CD1c-positive myeloid dendritic cell (primary cell): ENCODE measurements at regions not wholly inside any gene's neighbourhood (a gene's known extent, or its start where the extent isn't known, plus 50 kb on each side); places are given as distances from the start of the nearest gene placed in this dataset.

Experiments used
- DNase-seq: peaks from one replicate; pipeline ENCODE4 v3.0.0-alpha.2; 2016; ENCODE audit errors: extremely low spot score

DNA sequence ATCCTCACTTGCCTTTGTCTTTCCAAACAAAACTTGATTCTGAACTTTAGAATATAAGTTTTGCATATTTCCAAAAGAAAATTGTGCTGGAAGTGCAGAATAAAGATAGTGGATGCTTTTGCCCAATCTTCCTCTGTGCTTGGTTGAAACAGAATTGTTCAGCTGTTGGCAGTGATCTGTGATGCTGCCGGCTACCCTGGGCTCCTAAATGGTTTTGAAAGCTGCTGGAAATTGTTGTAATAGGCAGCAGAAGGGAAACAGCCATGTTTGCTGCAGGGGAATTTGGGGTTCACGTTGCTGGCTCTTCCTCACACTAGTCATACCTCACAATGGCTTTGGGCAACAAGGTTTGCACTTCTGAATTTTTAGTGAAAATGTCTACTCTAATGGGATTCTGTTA is 398.0 kb downstream of the RAPGEF2 start:
- DNase-seq, result no peak

DNA sequence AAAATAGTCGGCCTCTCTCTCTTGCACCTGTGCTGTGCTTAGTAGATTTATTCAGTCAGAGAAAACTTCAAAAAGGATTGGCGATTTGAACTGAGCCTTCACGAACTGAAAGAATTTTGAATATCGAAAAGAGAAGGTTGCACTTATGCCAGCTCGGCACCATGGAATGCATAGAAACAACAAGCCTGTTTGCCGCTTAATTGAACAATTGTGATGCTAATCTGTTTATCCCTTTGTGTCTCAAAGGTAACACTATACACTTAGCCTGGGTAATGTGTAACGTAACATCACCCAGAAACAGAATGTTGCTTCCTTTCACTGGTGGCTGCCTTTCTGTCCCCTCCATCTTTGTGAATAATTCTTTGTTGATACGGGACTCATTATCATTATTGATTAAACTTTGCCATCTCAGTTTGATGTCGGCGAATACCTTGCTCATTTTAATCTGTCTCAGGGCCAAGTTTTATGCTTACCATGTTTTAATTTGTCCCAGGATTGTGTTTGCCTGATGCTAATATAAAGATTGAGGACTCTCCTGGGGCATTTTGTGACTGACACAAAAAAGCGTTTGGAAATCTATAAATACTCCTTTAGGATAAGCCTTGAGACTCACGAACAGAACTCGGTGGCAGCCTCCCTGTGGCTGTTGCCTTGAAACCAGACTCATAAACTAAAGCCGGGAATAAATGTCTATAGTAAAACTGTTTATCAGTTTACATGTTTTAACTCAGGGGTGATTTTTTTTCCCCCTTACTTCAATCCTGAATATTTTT is 400.5 kb downstream of the RAPGEF2 start:
- no peak for DNase-seq

DNA sequence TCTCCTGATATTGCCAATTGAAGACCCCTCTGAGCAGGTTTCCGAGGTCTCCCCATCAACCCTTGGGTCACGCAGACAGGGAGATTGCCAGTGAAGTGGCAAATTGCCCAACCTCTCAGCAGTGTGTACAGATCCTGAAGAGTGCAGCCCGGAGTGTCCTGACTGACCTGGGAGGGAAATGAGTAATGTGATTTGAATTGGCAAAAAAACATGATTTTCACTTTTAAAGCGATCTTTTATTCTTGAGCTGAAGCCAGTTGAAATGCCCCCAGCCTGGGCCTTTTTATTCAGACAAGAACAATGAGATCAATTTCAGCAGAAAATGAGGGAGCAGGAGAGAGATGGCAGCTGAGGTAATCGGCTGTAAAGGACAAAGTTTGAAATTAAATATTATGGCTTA is 401.8 kb downstream of the RAPGEF2 start:
- no peak for DNase-seq

DNA sequence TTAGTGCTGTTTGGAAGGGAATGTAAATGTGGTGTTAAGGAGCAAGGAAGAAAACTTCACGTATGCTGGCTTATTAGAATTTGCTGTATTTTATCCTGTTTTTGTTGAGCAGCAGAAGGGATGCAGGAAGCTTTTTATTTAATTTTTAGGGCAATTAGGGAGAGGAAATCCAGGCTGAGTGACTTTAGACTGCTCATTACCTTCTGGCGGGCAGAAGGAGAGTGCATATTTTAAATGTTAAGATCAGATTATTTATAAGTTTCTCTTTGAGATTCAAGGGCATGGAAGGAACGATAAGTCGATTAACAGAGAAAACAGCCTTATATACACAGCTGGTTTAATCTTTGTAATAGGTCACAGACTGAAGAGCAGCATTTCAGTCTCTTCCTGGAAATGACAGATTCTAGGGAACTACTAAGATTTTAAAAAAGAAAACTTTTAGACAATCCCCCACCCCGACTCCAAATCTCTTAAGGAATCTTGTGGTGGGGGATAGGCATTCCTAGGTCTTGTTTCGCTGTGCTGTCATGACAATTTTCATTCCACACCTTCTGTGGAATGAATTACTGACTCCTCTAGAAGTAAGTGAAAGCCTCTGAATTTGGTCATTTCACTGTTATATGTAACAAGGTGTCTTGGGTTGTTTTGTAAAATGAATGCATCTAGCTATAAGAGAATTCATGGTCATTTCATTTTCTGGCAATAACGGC is 402.5 kb downstream of the RAPGEF2 start:
- DNase-seq, result no peak

DNA sequence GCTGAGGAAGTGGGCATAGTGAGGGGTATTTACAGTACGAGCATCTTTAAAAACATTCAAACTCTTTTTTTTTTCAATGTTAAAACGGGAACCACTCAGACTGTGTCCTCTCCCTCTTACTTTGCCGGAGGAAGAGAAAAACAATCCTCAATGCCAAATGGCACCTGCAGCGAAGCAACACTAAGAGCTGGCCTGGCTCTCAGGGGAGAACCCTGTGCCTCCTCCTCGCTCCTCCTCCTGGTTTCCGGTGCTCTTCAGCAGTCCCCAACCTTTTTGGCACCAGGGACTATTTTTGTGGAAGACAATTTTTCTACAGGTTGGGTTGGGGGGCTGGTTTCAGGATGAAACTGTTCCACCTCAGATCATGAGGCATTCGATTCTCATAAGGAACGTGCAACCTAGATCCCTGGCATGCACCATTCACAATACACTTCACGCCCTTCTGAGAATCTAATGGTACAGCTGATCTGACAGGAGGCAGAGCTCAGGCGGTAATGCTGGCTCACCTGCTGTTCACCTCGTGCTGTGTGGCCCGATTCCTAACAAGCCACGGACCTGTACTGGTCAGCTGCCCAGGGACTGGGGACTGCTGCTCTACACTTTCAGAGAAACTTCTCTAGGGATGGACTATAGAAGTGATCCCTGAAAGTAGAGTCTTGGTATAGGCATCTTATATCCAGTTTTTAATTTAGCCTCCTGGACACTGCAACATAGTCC is 404.1 kb downstream of the RAPGEF2 start:
- no peak for DNase-seq

GRCh38 chr4:159508917-159509500 is 406.1 kb downstream of the RAPGEF2 start:
- no peak for DNase-seq

DNA sequence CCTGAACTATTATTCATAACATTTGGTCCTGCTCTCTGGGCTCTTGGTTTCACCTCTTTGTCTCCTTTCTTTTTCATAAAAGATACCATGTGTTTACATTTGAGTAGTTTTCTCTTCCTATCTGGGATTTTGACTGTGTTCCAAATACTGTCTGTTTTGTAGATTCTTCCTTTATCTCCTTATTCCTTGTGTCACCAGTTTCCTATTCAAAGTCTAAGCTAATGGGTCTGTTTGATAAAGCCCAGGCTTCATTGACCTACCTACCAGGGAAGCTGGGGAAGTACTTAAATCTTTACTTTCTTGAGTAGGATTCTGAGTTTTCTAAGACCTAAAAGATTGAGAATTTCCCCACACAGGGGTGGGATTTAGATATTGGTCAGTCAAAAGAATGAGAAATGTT is 409.5 kb downstream of the RAPGEF2 start:
- DNase-seq, result no peak

DNA sequence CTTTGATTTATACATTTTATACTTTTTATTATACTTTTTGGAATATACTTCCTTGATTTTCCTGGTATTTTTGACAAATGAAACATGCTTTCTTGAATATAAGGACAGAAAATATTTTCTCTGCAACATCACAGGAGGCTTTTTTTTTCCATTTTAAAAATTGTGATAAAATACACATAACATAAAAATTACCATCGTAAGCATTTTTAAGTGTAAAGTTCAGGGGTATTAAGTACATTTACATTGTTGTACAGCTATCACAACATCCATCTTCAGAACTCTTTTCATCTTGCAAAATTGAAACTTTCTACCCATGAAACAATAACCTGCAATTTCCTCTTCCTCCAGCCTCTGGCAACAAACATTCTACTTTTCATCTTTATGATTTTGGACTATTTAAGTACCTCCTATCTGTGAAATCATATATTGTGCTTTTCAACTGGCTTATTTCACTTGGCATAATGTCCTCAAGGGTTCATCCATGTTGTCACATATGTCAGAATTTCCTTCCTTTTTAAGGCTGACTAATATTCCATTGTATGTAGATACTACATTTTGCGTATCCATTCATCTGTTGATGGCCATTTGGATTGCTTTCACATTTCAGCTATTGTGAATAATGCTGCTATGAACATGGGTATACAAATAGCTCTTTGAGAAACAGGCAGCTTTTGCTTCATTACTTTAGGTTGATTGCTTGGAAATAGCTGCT is 412.6 kb downstream of the RAPGEF2 start:
- DNase-seq, result no peak

DNA sequence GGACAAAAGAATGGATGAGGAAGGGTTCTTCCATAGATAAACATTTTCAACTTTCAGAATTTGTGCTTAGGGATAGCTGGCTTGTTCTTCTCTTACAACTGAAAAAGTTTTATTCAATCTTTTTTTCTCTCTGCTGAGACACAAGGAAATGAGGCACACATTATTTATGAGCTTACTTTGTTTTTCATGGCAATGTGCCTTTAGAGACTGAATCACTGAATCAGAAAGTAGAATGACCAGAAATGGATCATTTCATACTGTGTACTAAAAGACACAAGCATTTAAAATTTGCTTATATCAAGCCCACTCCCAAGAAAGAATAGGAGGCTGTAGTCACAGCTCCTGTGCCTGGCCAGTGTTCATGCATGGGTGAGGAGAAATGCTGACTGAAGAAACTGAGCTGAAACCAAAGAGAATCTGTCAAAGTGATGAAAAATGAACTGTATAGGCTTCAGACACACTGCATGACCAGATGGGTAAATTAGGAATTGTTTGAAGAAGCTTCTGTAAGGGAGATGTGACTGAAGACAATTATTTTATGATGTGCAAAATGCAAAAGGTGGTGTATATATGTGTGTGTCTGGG is 413.8 kb downstream of the RAPGEF2 start:
- DNase-seq, result no peak

- DNase-seq, result no peak
These were observed 417.2 kb downstream of the RAPGEF2 start for GRCh38 chr4:159520074-159520473.

DNA sequence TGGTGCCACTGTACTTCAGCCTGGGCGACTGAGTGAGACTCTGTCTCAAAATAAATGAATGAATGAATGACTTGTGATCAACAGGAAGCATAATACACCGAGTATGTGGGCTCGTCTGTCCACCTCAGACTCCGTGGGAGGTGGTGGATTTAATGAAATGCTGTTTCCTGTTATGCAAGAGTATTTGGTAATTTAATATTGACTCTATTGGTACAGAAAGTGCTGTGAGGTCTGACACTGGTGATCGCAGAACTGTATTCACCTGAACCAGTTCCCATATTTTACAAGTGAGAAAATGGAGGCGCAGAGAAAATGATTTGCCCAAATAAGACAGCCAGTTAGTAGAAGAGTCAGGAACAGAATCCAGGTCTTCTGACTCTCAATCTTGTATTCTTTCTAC is 423.3 kb downstream of the RAPGEF2 start:
- DNase-seq, result no peak

DNA sequence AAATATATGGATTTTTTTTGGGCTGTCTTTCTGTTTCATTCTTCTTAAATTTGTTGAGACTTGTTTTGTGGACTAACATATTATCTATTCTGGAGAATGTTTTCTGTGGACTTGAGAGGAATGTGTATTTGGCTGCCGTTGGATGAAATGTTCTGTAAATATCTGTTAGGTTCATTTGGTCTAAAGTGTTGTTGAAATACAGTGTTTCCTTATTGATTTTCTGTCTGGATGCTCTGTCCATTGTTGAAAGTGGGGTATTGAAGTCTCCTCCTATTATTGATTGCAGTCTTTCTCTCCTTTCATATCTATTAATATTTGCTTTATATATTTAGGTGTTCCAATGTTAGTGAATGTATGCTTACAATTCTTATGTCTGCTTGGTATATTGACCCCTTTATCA is 431.8 kb downstream of the RAPGEF2 start:
- DNase-seq, result no peak

- DNase-seq, result no peak
These were observed 435.7 kb downstream of the RAPGEF2 start for GRCh38 chr4:159538556-159538955.

DNA sequence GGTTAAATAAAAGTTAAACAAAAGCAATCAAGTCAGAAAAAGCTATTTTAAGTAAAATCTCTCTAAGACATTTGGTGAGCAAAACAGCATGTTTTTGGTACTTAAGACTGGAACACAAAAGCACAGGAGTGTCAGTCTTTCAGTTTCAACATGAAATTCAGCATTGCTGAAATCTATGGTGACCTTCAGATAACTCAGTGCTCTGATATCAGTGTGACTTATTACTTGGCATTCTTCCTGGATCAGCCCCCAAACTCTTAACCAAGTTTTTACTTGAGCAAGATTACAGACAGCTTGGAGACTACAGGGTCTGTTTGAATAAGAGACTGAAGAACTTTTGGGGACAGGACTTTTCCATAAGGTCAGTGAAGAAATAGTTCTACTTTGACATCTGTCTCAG is 437.2 kb downstream of the RAPGEF2 start:
- no peak for DNase-seq

GRCh38 chr4:159540501-159540900 is 437.6 kb downstream of the RAPGEF2 start:
- DNase-seq, result no peak

DNA sequence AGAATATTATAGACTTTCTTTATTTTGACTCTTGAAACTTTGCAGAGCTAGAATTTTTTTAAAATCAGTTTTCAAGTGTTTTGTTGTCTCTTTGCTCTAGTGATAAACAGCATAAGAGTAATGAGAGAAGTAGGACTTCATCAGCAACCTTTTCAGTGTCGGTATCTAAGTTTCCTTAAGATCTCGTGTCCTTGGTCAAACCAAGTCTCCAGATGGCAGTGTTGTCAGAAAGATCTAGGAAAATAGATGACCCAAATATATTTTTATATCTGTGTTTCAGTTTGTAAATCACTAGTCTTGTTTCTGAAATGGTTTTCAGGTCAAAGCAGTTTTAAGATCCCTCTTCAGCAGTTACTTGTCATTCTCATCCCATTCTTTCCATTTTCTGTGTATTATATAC is 438.3 kb downstream of the RAPGEF2 start:
- DNase-seq, result no peak

DNA sequence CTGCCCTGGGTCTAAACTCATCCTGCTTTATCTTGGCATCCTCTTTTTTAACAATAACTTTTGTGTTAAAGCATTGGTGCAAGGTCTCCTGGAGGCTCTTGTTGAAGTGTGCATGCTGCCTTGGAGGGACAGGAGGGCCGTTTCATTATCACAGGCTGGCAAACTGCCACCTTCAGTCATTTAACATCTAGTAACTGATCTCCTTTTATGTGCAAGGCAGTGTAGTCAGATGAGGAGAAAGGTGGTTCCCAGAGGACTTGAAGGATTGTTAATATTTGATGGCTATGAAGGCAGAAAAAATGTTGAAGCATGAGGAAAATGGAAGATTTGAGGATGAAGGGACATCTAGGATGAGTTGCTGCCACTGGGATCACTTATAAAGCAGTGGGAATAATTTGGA is 439.4 kb downstream of the RAPGEF2 start:
- no peak for DNase-seq

- no peak for DNase-seq
These were observed 441.0 kb downstream of the RAPGEF2 start for GRCh38 chr4:159543831-159544230.

DNA sequence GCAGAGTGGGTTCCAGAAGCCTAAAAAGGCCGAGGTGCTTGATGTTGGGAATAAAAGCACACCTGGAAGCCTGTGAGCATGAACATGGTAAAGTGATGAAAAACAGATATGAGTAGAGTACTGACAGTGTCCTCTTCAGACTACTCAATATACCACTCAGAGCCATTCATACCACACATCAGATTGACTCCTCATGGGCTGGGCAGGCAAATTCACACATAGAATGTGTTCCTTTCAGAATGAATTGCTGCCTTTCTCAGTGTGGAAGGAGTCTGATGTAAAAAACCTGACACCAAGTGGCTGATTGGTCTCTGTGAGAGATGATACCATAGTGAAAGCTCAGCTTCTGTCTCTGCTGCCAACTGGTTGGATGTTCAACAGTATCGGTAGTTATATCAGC is 442.7 kb downstream of the RAPGEF2 start:
- no peak for DNase-seq

DNA sequence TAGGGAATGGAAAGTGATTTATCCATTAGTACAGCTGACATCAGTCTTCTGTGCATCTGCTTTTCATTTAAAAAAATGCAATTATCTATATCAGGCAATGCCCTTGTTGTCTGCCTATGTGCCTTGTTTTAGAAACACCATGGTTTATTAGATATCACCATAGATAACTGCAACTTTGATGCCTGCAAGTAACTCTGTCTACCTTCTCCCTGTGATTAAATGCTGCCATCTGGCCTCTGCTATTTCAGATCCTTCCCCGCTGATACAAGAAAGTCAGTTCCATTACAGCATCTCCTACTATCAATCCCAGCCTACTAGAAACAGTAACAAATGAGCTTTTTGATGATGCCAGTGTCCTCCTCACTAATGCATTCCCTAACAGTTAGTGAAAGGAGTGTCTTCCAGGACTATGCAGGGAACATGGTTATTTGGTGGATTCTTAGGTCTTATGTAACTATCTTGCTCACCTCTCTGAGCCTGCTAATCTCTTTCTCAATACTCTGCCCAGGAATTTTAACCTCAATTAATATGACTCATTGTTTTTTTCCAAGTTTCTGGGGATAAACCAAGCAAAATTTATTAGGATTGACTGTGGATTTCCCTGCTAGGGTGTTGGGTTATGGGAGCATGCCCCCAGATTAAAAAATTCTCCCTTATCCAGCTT is 444.9 kb downstream of the RAPGEF2 start:
- DNase-seq, result no peak

GRCh38 chr4:159549098-159549518 is 446.2 kb downstream of the RAPGEF2 start:
- no peak for DNase-seq
